NCI-H748 (cell line): ENCODE measurements at regions not wholly inside any gene's neighbourhood (a gene's known extent, or its start where the extent isn't known, plus 50 kb on each side); places are given as distances from the start of the nearest gene placed in this dataset.

Source experiments
- DNase-seq: peaks from one replicate; lab custom pipeline; 2025; ENCODE audit not compliant: unreplicated experiment; lab: John Stamatoyannopoulos, UW

GRCh38 chr2:221844212-221845020 is 272.3 kb upstream of the EPHA4 start:
- no peak for DNase-seq

- no peak for DNase-seq
Measured at GRCh38 chr2:221836095-221836494, 264.0 kb upstream of the EPHA4 start.

- DNase-seq: no peak
Measured at GRCh38 chr2:221833966-221834365, 261.9 kb upstream of the EPHA4 start.

- no peak for DNase-seq
Measured at GRCh38 chr2:221831051-221831450, 258.9 kb upstream of the EPHA4 start.

GRCh38 chr2:221822416-221822815 is 250.3 kb upstream of the EPHA4 start:
- DNase-seq: no peak

- peak; percentile 82 for DNase-seq
Measured at GRCh38 chr2:221818616-221819320, 246.7 kb upstream of the EPHA4 start.

GRCh38 chr2:221817878-221818277 is 245.8 kb upstream of the EPHA4 start:
- no peak for DNase-seq

GRCh38 chr2:221817052-221817451 is 244.9 kb upstream of the EPHA4 start:
- DNase-seq: no peak

- DNase-seq: no peak
Measured at GRCh38 chr2:221816566-221816965, 244.5 kb upstream of the EPHA4 start.

- DNase-seq: no peak
Measured at GRCh38 chr2:221810650-221811049, 238.5 kb upstream of the EPHA4 start.

- no peak for DNase-seq
Measured at GRCh38 chr2:221810245-221810644, 238.1 kb upstream of the EPHA4 start.

GRCh38 chr2:221808488-221808887 is 236.4 kb upstream of the EPHA4 start:
- DNase-seq: no peak

- no peak for DNase-seq
Measured at GRCh38 chr2:221807706-221808105, 235.6 kb upstream of the EPHA4 start.

- DNase-seq: no peak
Measured at GRCh38 chr2:221802089-221802488, 230.0 kb upstream of the EPHA4 start.

GRCh38 chr2:221792971-221793521 is 220.9 kb upstream of the EPHA4 start:
- DNase-seq: peak; percentile 43

GRCh38 chr2:221791844-221792243 is 219.7 kb upstream of the EPHA4 start:
- no peak for DNase-seq

GRCh38 chr2:221787561-221787960 is 215.5 kb upstream of the EPHA4 start:
- no peak for DNase-seq

- DNase-seq: no peak
Measured at GRCh38 chr2:221786297-221786926, 214.3 kb upstream of the EPHA4 start.

- no peak for DNase-seq
Measured at GRCh38 chr2:221780281-221780688, 208.2 kb upstream of the EPHA4 start.

- no peak for DNase-seq
Measured at GRCh38 chr2:221779614-221780067, 207.5 kb upstream of the EPHA4 start.

GRCh38 chr2:221778025-221778424 is 205.9 kb upstream of the EPHA4 start:
- no peak for DNase-seq

- no peak for DNase-seq
Measured at GRCh38 chr2:221777119-221777518, 205.0 kb upstream of the EPHA4 start.
